ENCODE measurements at regions not wholly inside any gene's neighbourhood (a gene's known extent, or its start where the extent isn't known, plus 50 kb on each side); places are given as distances from the start of the nearest gene placed in this dataset.

DNA sequence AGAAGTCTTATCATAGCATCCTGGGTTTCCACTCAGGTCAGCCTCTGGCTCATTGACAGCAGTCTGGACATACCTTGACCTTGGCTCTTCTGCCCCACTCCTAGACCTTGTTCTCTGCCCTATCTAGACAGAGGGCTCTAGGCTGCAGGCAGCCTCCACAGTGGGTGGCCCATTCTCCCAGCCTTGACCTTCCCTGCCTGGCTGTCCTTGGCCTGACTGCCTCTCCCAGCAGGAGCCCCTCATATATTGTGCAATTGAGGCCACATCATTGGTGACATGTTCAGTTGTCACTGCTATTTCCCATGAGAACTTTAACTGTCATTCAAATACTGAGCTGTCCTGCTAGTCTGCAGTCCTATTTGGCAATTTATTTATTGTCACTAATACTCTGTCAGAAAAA is 503.4 kb downstream of the PLXNA4 start:
- DNase-seq (ENCODE audit: low read depth, low spot score) = no peak

GRCh38 chr7:132072165-132072564 is 504.1 kb downstream of the PLXNA4 start:
- no peak for DNase-seq (ENCODE audit: low read depth, low spot score)

- no peak for DNase-seq (ENCODE audit: low read depth, low spot score)
Measured at GRCh38 chr7:132069306-132069705, 507.0 kb downstream of the PLXNA4 start.

GRCh38 chr7:132066761-132067171 is 509.5 kb downstream of the PLXNA4 start:
- no peak for DNase-seq (ENCODE audit: low read depth, low spot score)

GRCh38 chr7:132065989-132066603 is 509.7 kb upstream of the PODXL start:
- DNase-seq (ENCODE audit: low read depth, low spot score) = no peak

GRCh38 chr7:132065193-132065988 is 509.0 kb upstream of the PODXL start:
- DNase-seq (ENCODE audit: low read depth, low spot score) = peak; percentile 52

- DNase-seq (ENCODE audit: low read depth, low spot score) = no peak
Measured at GRCh38 chr7:132063800-132064199, 507.4 kb upstream of the PODXL start.

DNA sequence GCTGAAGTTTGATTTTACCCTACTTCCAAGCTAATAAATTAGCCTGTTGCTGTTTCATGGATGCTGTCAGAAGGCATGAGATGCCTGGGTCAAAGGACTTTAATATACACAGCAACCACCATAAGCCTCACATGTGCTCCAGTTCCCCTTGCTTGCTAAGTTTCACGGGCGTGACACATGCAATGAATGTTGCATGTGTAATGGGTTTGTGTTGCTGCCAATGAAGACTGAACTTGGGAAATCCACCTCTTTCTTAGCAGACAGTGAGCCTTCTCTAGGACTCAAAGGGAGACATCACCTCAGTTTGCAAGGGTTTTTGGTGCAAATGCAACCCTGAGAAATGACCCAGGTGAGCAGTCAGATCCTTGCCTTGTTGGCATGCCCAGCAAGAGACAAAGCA is 505.5 kb upstream of the PODXL start:
- no peak for DNase-seq (ENCODE audit: low read depth, low spot score)

DNA sequence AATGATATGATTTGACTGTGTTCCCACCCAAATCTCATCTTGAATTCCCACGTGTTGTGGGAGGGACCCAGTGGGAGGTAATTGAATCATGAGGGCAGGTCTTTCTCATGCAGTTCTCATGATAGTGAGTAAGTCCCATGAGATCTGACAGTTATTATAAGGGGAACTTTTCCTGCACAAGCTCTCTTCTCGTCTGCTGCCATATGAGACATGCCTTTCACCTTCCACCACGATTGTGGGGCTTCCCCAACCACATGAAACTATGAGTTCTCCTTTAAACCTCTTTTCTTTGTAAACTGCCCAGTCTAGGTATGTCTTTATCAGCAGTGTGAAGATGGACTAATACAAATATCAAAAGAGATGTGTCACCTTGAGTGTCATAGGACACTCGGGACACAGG is 502.7 kb upstream of the PODXL start:
- DNase-seq (ENCODE audit: low read depth, low spot score) = no peak

- no peak for DNase-seq (ENCODE audit: low read depth, low spot score)
Measured at GRCh38 chr7:132055336-132056120, 499.1 kb upstream of the PODXL start.

- DNase-seq (ENCODE audit: low read depth, low spot score) = no peak
Measured at GRCh38 chr7:132053871-132054270, 497.4 kb upstream of the PODXL start.

DNA sequence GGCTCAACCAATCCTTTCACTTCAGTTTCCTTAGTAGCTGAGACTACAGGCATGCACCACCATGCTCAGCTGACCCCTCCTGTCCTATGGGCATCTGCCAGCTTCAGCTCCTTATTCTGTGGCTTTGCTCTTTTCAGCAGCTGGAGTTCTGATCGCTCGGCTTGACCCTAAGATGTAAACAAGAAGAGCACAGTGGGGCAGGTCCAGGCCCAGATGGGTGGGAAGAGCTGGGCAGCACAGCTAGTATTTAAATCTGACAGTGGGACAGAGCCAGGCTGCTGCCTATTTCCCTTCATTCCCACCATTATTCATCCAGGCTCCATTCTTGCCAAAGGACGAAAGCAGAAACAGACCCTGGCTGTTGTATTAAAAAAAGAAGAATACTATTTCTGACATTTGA is 494.9 kb upstream of the PODXL start:
- DNase-seq (ENCODE audit: low read depth, low spot score) = no peak

- no peak for DNase-seq (ENCODE audit: low read depth, low spot score)
Measured at GRCh38 chr7:132049462-132050304, 493.3 kb upstream of the PODXL start.

DNA sequence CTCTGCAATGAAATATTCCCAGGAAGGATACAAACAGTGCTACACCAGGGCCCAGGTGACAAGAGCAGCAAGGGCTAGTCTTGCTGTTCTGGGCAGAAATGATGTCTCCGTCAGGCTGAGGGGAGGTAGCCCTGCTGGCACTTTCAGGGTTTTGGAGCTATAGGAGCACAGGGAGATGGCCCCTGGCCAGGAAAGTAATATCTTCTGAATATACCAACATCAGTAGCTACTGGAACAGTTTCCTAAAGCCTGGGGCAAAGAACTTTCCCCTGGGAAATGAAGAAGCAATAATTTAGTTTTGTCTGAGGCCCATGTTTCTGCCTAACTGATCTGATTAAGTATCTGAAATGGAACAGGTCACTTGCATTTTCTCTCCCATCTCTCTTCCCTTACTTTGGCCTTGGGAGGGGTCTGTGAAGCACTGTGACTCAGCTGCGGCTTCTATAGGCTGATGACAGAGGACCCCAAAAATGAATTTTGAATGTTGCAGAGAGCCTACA is 489.1 kb upstream of the PODXL start:
- DNase-seq (ENCODE audit: low read depth, low spot score) = no peak

GRCh38 chr7:132045002-132045401 is 488.6 kb upstream of the PODXL start:
- no peak for DNase-seq (ENCODE audit: low read depth, low spot score)

DNA sequence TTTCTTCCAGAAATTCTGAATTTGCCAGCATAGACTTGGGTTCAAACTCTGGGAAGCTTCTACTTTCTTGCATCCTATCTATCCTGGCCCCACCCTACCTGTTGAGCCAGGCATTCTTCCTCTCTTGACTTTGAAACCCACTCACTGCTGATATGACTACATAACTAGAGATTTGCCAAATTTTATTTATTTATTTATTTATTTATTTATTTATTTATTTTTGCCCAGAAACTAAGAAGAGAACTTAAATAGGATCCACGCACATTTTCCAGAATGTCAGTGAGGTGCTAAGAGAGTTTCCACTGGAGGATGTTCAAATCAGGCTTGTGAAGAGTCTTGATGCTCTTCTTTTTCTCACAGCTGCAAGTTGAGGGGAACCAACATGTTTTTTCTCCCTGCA is 487.8 kb upstream of the PODXL start:
- no peak for DNase-seq (ENCODE audit: low read depth, low spot score)

DNA sequence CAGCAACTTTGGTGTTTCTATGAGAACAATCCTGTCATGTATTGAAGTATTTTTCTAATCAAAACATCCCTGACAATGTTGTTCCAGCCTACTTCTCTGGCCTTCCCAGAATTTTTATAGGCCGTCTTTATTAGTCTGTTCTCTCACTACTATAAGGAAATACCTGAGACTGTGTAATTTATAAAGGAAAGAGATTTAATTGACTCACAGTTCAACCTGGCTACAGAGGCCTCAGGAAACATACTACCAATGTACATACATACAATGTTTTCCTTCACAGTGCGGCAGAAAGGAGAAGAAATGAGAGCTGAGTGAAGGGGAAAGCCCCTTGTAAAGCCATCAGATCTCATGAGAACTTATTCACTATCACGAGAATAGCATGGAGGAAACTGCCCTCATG is 484.7 kb upstream of the PODXL start:
- DNase-seq (ENCODE audit: low read depth, low spot score) = no peak

- DNase-seq (ENCODE audit: low read depth, low spot score) = no peak
Measured at GRCh38 chr7:132035517-132036362, 479.3 kb upstream of the PODXL start.

DNA sequence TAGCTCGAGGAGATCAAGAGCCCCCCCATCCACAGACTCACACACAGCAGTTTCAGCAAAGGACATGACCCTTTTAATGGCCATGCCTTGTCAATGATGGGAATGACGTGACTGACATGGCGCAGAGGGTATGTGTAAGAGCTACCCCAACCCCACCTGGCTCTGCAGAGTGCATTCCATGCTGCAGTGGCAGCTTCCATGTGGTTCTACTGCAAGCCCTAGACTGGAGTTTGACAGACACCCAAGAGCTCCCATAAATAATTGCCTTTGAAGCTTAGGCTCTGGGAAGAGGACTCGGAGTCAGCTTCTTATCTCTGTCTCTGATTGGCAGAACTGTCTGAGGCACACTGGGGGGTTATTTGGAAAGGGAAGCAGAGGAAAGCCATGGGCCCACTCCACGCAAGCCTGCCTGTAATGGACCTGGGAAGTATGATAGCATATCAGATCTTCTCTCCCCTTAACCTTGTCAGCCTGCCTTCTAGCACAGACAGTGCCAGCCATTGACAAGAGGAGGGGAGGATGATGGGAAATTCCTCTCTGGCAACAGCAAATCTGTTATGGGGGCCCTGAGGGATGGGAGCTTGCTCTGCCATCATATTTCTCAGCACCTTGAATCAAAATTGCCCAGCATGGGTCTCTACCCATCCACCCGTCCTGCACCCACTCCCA is 478.5 kb upstream of the PODXL start:
- DNase-seq (ENCODE audit: low read depth, low spot score) = no peak

DNA sequence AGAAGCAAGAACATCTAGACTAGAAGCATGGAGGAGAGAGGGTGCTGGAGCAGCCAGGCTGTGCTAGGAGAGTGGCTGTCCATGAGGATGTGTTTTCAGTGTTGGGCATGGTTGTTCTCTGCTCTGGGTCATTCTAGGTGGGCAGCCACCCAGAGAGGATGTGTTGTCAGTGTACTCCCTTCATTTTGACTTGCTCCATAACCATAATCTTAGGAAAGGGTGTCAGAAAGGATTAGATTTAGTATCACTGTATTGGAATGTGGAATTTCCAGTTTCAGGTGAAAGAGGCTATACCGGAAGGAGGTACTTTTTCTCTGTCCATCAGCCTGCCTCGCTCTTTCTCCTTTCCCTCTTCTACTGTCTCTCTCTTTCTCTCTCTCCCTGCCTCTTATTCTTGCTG is 474.5 kb upstream of the PODXL start:
- DNase-seq (ENCODE audit: low read depth, low spot score) = no peak

All from pulmonary artery endothelial cell (primary cell).